ENCODE measurements at regions not wholly inside any gene's neighbourhood (a gene's known extent, or its start where the extent isn't known, plus 50 kb on each side); places are given as distances from the start of the nearest gene placed in this dataset.
"Not testable (repeated sequence)": the region's sequence is repeated elsewhere in the genome, so short reads cannot be mapped to it uniquely, and the experiment has no call there.

- H3K27me3 ChIP-seq = no peaks in the 10 kb centered on the region
- no peaks in the 10 kb centered on the region for H3K79me2 ChIP-seq
- H4K20me1 ChIP-seq (ENCODE audit: insufficient read depth, poor library complexity, severe bottlenecking) = no peaks in the 10 kb centered on the region
- no peak for DNase-seq (ENCODE audit: low spot score)
- no peak for TF ChIP-seq EZH2 (IDR thresholded peaks at IDR 0.05; ENCODE audit: borderline replicate concordance)
- TF ChIP-seq EZH2phosphoT487 (IDR thresholded peaks at IDR 0.05; ENCODE audit: low read depth, severe bottlenecking, unreplicated experiment) = no peak
- no peak for TF ChIP-seq CTCF (IDR thresholded peaks at IDR 0.05; ENCODE audit: poor library complexity)
- H3K27ac ChIP-seq = no peak overlapping the region
- H3K9me2 ChIP-seq (replicated peaks; ENCODE audit: insufficient read depth) = no peaks in the 10 kb centered on the region
- no peak overlapping the region for H2AFZ ChIP-seq
- no peak overlapping the region for H3K4me3 ChIP-seq
- H3K4me1 ChIP-seq (ENCODE audit: insufficient read depth) = no peaks in the 10 kb centered on the region
- WGBS (ENCODE audit: low lambda C conversion rate, missing lambda C conversion rate) = 69% methylated on average over 1 of the region's 1 CpG
- no peaks in the 10 kb centered on the region for H3K36me3 ChIP-seq (replicated peaks; ENCODE audit: insufficient read depth, low read depth)
- H3K9me3 ChIP-seq (ENCODE audit: low read depth) = no peaks in the 10 kb centered on the region
- no peak overlapping the region for H3K4me2 ChIP-seq
These were observed 146.3 kb upstream of the NRG3 start for GRCh38 chr10:81728692-81729091.

GRCh38 chr10:81730891-81731290 lies 144.1 kb upstream of the NRG3 start:
- DNase-seq (ENCODE audit: low spot score) = peak; percentile 23
- Histone ChIP-seq H4K20me1 (ENCODE audit: insufficient read depth, poor library complexity, severe bottlenecking) (no peaks in the 10 kb centered on the region), H3K4me2 (no peak overlapping the region), H3K9me2 (replicated peaks; ENCODE audit: insufficient read depth) (no peaks in the 10 kb centered on the region), H2AFZ (no peak overlapping the region), H3K79me2 (no peaks in the 10 kb centered on the region), H3K36me3 (replicated peaks; ENCODE audit: insufficient read depth, low read depth) (no peaks in the 10 kb centered on the region), H3K4me3 (no peak overlapping the region), H3K27me3 (no peaks in the 10 kb centered on the region), H3K27ac (no peak overlapping the region), H3K9me3 (ENCODE audit: low read depth) (no peaks in the 10 kb centered on the region), H3K4me1 (ENCODE audit: insufficient read depth) (no peaks in the 10 kb centered on the region)
- no peak for TF ChIP-seq EZH2 (IDR thresholded peaks at IDR 0.05; ENCODE audit: borderline replicate concordance)
- TF ChIP-seq EZH2phosphoT487 (IDR thresholded peaks at IDR 0.05; ENCODE audit: low read depth, severe bottlenecking, unreplicated experiment) = no peak
- no peak for TF ChIP-seq CTCF (IDR thresholded peaks at IDR 0.05; ENCODE audit: poor library complexity)
- WGBS (ENCODE audit: low lambda C conversion rate, missing lambda C conversion rate) = 0% methylated on average over 1 of the region's 1 CpG

- Histone ChIP-seq H3K9me2 (replicated peaks; ENCODE audit: insufficient read depth) (no peaks in the 10 kb centered on the region), H3K4me3 (no peak overlapping the region), H3K36me3 (replicated peaks; ENCODE audit: insufficient read depth, low read depth) (no peaks in the 10 kb centered on the region), H3K27ac (no peak overlapping the region), H4K20me1 (ENCODE audit: insufficient read depth, poor library complexity, severe bottlenecking) (no peaks in the 10 kb centered on the region), H3K9me3 (ENCODE audit: low read depth) (no peaks in the 10 kb centered on the region), H2AFZ (no peak overlapping the region), H3K27me3 (no peaks in the 10 kb centered on the region), H3K79me2 (no peaks in the 10 kb centered on the region), H3K4me1 (ENCODE audit: insufficient read depth) (no peaks in the 10 kb centered on the region), H3K4me2 (no peak overlapping the region)
- no peak for TF ChIP-seq EZH2phosphoT487 (IDR thresholded peaks at IDR 0.05; ENCODE audit: low read depth, severe bottlenecking, unreplicated experiment)
- no peak for TF ChIP-seq EZH2 (IDR thresholded peaks at IDR 0.05; ENCODE audit: borderline replicate concordance)
- TF ChIP-seq CTCF (IDR thresholded peaks at IDR 0.05; ENCODE audit: poor library complexity) = no peak
- 50% methylated on average over 1 of the region's 1 CpG for WGBS (ENCODE audit: low lambda C conversion rate, missing lambda C conversion rate)
- DNase-seq (ENCODE audit: low spot score) = no peak
These were observed 141.5 kb upstream of the NRG3 start for GRCh38 chr10:81733542-81733941.

DNA sequence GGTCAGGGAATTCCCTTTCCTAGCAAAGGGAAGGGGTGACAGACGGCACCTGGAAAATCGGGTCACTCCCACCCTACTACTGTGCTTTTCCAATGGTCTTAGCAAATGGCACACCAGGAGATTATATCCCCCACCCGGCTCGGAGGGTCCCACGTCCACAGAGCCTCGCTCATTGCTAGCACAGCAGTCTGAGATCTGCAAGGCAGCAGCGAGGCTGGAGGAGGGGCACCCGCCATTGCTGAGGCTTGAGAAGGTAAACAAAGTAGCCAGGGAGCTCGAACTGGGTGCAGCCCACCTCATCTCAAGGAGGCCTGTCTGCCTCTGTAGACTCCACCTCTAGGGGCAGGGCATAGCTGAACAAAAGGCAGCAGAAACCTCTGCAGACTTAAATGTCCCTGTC lies 139.8 kb upstream of the NRG3 start:
- WGBS (ENCODE audit: low lambda C conversion rate, missing lambda C conversion rate) = 87% methylated on average over 9 of the region's 9 CpGs
- not testable (repeated sequence) for H3K36me3 ChIP-seq (replicated peaks; ENCODE audit: insufficient read depth, low read depth)

More for the DNA sequence above, 139.8 kb upstream of the NRG3 start:
- H2AFZ ChIP-seq; H3K4me3 ChIP-seq; H3K27me3 ChIP-seq; H3K4me1 ChIP-seq (ENCODE audit: insufficient read depth); H4K20me1 ChIP-seq (ENCODE audit: insufficient read depth, poor library complexity, severe bottlenecking); H3K27ac ChIP-seq; H3K9me2 ChIP-seq (replicated peaks; ENCODE audit: insufficient read depth); H3K9me3 ChIP-seq (ENCODE audit: low read depth); DNase-seq (ENCODE audit: low spot score); H3K4me2 ChIP-seq; H3K79me2 ChIP-seq: not testable (repeated sequence)
